Activated B cell treated with CpG ODN at 0.5 μM for 24 hours (primary cell): ENCODE measurements at regions not wholly inside any gene's neighbourhood (a gene's known extent, or its start where the extent isn't known, plus 50 kb on each side); places are given as distances from the start of the nearest gene placed in this dataset.

Source experiments
- ATAC-seq: fragments of 200-7000 bp; cut with Tn5 transposase; one replicate; pipeline ENCODE4 v1.10.0; 2021; ENCODE audit warnings: low read depth, mild to moderate bottlenecking, moderate library complexity
- CTCF ChIA-PET: fragments of 350-600 bp; sonication (Branson Sonifier 250); formaldehyde crosslinking; loops from one replicate; lab custom pipeline; 2021; ENCODE audit warnings: antibody characterized with exemption; lab: Charles Lee
- POLR2A ChIA-PET: fragments of 350-600 bp; sonication (Branson Sonifier 250); formaldehyde crosslinking; loops from one replicate; lab custom pipeline; 2021; ENCODE audit warnings: antibody characterized with exemption; lab: Charles Lee
- DNase-seq: peaks from one replicate; pipeline ENCODE4 v3.0.0; 2022
- H3K27ac Mint-ChIP-seq: one replicate; pipeline ENCODE4 v1.8.0; 2020; ENCODE audit warnings: mixed read lengths
- H3K27me3 Mint-ChIP-seq: one replicate; pipeline ENCODE4 v1.8.0; 2021; ENCODE audit warnings: mixed read lengths
- H3K36me3 Mint-ChIP-seq: one replicate; pipeline ENCODE4 v1.8.0; 2021; ENCODE audit warnings: low read depth, mixed read lengths
- H3K4me1 Mint-ChIP-seq: one replicate; pipeline ENCODE4 v1.8.0; 2021; ENCODE audit warnings: mixed read lengths
- H3K4me3 Mint-ChIP-seq: one replicate; pipeline ENCODE4 v1.8.0; 2020; ENCODE audit warnings: mild to moderate bottlenecking, mixed read lengths
- H3K9me3 Mint-ChIP-seq: one replicate; pipeline ENCODE4 v1.8.0; 2020; ENCODE audit warnings: mixed read lengths
- intact Hi-C: fragments of 100-400 bp; cut with micrococcal nuclease; formaldehyde crosslinking; loops from one replicate; pipeline ENCODE4 v1.15.1; 2024
- TF ChIP-seq, protein P1 (sequence below): fragments of 200-600 bp; IDR thresholded peaks from one replicate; pipeline ENCODE4 v1.8.0; 2022; ENCODE audit warnings: antibody characterized with exemption, mild to moderate bottlenecking

DNA sequence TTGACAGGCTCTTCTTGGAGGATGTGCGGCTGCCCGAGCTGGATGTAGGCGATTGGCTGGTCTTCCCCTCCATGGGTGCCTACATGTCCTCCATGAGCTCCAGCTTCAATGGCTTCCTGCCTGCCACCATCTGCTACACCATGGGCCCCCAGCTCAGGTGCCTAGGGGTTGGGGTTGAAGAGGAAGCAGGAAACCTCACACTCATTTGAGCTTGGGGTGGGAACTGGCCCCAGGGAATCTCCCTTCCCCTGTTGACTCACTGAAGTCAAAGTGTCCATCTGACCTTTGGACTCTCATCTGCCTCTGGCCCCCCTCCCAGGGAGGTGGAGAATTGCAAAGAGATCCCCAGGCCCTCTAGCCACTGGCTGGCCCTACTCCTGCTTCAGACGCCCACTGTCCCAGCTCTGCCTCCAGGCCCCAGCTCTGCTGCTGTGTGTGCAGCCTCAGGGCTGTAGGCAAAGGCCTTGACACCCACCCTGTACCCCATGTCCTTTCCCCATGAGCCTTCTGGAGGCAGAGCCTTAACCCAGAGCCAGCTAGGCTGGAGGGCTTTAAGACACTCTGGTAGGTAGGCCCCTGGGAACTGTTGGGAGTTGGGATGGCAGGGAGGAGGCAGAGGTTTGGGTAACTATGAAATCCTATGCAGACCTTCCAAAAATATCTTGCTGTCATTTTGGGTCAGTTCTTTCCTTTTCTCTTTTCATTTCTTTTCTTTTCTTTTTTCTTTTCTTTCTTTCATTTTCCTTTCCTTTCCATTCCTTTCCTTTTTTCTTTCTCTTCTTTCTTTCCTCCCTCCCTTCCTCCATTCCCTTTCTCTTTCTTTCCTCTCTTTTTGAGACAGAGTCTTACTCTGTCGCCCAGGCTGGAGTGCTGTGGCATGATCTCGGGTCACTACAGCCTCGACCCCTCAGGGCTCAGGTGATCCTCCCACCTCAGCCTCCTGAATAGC, 66.9 kb upstream of the TINAGL1 start:
- peaks cover 20% of the 10 kb centered on the region for H3K4me1 Mint-ChIP-seq
- POLR2A ChIA-PET, result no interaction called here
- no peak overlapping the region for H3K27ac Mint-ChIP-seq
- TF ChIP-seq, protein P1, sequence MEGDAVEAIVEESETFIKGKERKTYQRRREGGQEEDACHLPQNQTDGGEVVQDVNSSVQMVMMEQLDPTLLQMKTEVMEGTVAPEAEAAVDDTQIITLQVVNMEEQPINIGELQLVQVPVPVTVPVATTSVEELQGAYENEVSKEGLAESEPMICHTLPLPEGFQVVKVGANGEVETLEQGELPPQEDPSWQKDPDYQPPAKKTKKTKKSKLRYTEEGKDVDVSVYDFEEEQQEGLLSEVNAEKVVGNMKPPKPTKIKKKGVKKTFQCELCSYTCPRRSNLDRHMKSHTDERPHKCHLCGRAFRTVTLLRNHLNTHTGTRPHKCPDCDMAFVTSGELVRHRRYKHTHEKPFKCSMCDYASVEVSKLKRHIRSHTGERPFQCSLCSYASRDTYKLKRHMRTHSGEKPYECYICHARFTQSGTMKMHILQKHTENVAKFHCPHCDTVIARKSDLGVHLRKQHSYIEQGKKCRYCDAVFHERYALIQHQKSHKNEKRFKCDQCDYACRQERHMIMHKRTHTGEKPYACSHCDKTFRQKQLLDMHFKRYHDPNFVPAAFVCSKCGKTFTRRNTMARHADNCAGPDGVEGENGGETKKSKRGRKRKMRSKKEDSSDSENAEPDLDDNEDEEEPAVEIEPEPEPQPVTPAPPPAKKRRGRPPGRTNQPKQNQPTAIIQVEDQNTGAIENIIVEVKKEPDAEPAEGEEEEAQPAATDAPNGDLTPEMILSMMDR, result no peak
- H3K4me3 Mint-ChIP-seq, result no peak overlapping the region
- peaks cover 8% of the 10 kb centered on the region for H3K27me3 Mint-ChIP-seq
- CTCF ChIA-PET, result no interaction called here
- intact Hi-C loops, result no loop called here
- DNase-seq (no peak), ATAC-seq (no peak)
- no peaks in the 10 kb centered on the region for H3K36me3 Mint-ChIP-seq
- H3K9me3 Mint-ChIP-seq, result peaks cover 8% of the 10 kb centered on the region

DNA sequence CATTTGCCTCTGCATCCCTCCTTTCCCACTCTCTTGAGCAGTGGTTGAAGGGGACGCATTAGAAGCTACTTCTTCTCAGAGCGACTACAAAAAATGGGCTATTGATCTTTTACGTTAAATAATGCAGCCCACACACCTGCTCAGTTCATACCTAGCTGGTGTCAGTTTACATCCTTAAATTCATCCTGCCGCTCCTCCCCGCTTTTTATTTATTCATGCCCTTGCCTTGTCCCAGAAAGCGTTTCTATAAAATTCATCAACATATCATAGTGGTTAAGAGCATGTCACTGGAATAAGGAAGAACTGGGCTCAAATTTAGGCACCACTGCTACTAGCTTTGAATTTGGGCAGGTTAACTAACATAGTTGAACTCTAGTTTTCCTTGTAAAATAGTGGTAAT, 66.0 kb upstream of the TINAGL1 start:
- POLR2A ChIA-PET, result no interaction called here

DNA sequence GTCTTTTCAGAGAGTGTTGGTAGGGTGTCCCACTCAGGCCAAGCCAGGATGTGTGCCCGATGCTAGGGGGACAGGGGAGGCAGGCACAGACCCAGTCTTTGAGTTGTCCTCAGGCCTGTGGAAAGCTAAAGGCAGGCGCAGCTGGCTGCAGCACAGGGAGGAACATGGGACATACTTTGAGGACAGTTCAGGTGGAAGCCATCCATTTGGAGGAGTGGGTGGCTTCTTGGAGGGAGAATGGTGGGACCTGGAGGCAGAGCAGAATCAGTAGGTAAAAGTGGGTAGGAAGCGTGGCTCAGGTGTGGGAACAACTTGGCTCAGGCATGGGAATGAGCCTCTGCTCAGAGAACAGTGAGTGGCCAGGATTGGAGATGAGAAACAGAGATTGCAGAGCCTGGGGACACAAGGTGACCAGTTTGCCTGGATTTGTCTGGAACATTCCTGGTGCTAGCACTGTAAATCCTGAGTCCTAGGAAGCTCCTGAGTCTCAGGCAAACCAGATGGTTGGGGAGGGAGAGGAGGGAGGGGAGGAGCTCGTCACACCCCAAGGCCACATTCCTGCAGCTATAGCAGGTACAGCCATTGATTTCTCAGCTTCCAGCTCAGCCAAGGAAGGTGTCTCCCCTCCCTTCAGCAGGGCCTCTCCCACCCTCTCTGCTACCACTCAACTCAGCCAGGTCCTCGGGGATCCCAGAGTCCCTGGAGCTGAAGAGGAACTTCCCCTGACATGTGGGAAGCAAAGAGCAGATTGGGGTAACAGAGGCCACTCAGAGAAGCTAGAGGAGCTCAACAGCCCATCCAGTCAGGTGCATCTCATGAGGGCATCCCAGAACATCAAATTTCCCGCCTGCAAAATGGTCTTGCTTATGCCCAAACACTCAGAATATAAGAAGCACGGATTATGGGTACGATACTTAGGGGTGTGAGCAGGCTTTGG, 65.2 kb upstream of the TINAGL1 start:
- POLR2A ChIA-PET, result no interaction called here
- ATAC-seq (no peak), DNase-seq (no peak)
- intact Hi-C loops, result no loop called here
- TF ChIP-seq, protein P1, result no peak
- H3K36me3 Mint-ChIP-seq, result no peaks in the 10 kb centered on the region
- peaks cover 8% of the 10 kb centered on the region for H3K27me3 Mint-ChIP-seq
- H3K4me3 Mint-ChIP-seq, result no peak overlapping the region
- H3K27ac Mint-ChIP-seq, result no peak overlapping the region
- H3K9me3 Mint-ChIP-seq, result peaks cover 8% of the 10 kb centered on the region
- CTCF ChIA-PET, result no interaction called here
- H3K4me1 Mint-ChIP-seq, result peaks cover 14% of the 10 kb centered on the region

More for the DNA sequence above, 66.0 kb upstream of the TINAGL1 start:
- peaks cover 8% of the 10 kb centered on the region for H3K27me3 Mint-ChIP-seq
- no peak for DNase-seq
- TF ChIP-seq, protein P1, result no peak
- H3K4me1 Mint-ChIP-seq, result peaks cover 20% of the 10 kb centered on the region
- no peak for ATAC-seq
- H3K27ac Mint-ChIP-seq, result no peak overlapping the region
- intact Hi-C loops, result no loop called here
- H3K9me3 Mint-ChIP-seq, result peaks cover 8% of the 10 kb centered on the region
- H3K36me3 Mint-ChIP-seq, result no peaks in the 10 kb centered on the region
- no peak overlapping the region for H3K4me3 Mint-ChIP-seq
- CTCF ChIA-PET, result no interaction called here

DNA sequence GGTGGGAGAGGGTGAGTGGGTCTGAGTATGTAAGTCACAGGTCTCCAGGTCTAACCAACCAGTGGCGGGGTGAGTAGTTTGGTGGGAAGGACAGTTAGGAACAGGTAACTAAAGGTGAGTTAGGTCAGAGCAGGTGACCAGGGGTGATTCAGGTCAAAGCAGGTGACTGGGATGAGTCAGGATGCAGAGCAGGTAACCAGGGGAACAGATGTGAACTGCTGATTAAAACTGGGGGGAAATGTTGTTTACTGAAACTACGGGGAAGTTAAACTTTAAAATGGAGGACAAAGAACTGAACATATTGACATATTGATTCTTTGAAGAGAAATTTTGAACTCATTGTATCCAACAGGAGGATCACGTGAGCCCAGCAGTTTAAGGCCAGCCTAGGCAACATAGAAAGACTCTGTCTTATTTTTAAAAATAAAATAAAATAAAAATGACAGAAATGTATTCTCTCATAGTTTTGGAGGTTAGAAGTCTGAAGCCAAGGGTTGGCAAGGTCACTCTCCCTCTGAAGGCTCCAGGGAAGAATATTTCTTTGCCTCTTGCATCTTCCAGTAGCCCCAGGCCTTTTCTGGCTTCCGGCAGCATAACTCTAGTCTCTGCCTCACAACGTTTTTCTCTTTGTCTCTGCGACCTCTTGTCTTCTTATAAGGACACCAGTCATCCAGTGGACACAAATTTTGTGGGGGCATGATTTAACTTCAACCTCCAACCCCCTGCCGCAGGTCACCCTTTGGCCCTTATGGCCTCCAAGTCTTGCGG, 64.3 kb upstream of the TINAGL1 start:
- POLR2A ChIA-PET, result interaction anchor here (0.7 kb wide), 1 partner anchor 87 kb away, joined by 4 read pairs; no protein-coding TSS in a partner anchor
- no peak overlapping the region for H3K27ac Mint-ChIP-seq

More for the DNA sequence above, 64.3 kb upstream of the TINAGL1 start:
- H3K27me3 Mint-ChIP-seq, result peaks cover 8% of the 10 kb centered on the region
- intact Hi-C loops, result no loop called here
- peaks cover 10% of the 10 kb centered on the region for H3K4me1 Mint-ChIP-seq
- no peak for ATAC-seq
- peaks cover 8% of the 10 kb centered on the region for H3K9me3 Mint-ChIP-seq
- H3K36me3 Mint-ChIP-seq, result no peaks in the 10 kb centered on the region
- no peak for DNase-seq
- CTCF ChIA-PET, result no interaction called here
- TF ChIP-seq, protein P1, result no peak
- H3K4me3 Mint-ChIP-seq, result no peak overlapping the region
